Erythroblast (primary cell): ENCODE measurements at regions not wholly inside any gene's neighbourhood (a gene's known extent, or its start where the extent isn't known, plus 50 kb on each side); places are given as distances from the start of the nearest gene placed in this dataset.

Experiments used
- GATA1 ChIP-seq: IDR thresholded peaks from 2 replicates; pipeline ENCODE4 v1.6.1; 2011; ENCODE audit warnings: low read depth, mild to moderate bottlenecking, control low read depth, low read length, moderate library complexity
- POLR2A ChIP-seq: IDR thresholded peaks from 2 replicates; pipeline ENCODE4 v1.6.1; 2011; ENCODE audit warnings: mild to moderate bottlenecking, low read length

- TF ChIP-seq POLR2A (no peak), GATA1 (no peak)
Measured at GRCh38 chr13:79056706-79057105, 349.3 kb downstream of the RBM26 start.
